GM20000 (cell line): ENCODE measurements at regions not wholly inside any gene's neighbourhood (a gene's known extent, or its start where the extent isn't known, plus 50 kb on each side); places are given as distances from the start of the nearest gene placed in this dataset.

ENCODE experiments used
- DNase-seq: peaks from one replicate; pipeline ENCODE4 v3.0.0; 2012; ENCODE audit warnings: low spot score
- TF ChIP-seq, protein P1 (sequence below): IDR thresholded peaks from 2 replicates; pipeline ENCODE4 v1.5.1; 2012; ENCODE audit warnings: mild to moderate bottlenecking, control low read depth; ENCODE audit errors: extremely low read depth, missing control alignments

DNA sequence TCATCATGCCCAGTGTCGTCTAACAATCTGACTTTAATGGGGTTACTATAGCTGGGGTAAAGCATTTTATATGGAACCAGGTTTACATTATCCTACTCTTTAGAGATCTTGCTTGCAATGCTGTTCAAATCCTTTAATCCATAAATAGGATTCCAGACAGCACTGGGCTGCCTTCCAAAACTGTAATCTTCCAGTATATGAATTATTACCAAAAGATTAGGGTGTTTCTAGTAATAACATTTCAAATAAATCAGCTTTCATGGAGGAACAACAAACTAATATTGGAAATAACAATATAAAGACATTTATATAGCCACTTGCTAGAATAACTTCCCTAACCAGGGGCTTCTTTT is 88.6 kb upstream of the PLXNA2 start:
- TF ChIP-seq, protein P1, sequence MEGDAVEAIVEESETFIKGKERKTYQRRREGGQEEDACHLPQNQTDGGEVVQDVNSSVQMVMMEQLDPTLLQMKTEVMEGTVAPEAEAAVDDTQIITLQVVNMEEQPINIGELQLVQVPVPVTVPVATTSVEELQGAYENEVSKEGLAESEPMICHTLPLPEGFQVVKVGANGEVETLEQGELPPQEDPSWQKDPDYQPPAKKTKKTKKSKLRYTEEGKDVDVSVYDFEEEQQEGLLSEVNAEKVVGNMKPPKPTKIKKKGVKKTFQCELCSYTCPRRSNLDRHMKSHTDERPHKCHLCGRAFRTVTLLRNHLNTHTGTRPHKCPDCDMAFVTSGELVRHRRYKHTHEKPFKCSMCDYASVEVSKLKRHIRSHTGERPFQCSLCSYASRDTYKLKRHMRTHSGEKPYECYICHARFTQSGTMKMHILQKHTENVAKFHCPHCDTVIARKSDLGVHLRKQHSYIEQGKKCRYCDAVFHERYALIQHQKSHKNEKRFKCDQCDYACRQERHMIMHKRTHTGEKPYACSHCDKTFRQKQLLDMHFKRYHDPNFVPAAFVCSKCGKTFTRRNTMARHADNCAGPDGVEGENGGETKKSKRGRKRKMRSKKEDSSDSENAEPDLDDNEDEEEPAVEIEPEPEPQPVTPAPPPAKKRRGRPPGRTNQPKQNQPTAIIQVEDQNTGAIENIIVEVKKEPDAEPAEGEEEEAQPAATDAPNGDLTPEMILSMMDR, result no peak
- DNase-seq, result no peak

DNA sequence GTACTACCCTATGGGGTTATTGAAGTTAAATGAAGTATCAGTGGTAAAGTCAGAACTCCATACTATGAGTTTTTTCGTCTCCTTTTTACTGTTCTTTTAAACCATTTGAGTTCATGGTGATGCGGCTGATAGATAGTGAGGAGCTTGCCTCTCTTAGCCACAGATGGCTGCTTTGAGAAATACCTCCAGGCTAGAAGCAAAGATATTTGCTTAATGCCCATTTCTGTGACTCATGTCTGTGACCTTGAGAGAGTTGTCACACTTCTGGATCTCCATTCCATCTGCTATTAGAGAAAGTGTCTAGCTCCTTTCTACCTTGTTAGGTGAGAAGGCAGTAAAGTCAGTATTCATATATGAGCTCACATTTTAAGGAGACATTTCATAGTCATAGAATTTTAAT is 89.5 kb upstream of the PLXNA2 start:
- TF ChIP-seq, protein P1, result no peak
- no peak for DNase-seq

DNA sequence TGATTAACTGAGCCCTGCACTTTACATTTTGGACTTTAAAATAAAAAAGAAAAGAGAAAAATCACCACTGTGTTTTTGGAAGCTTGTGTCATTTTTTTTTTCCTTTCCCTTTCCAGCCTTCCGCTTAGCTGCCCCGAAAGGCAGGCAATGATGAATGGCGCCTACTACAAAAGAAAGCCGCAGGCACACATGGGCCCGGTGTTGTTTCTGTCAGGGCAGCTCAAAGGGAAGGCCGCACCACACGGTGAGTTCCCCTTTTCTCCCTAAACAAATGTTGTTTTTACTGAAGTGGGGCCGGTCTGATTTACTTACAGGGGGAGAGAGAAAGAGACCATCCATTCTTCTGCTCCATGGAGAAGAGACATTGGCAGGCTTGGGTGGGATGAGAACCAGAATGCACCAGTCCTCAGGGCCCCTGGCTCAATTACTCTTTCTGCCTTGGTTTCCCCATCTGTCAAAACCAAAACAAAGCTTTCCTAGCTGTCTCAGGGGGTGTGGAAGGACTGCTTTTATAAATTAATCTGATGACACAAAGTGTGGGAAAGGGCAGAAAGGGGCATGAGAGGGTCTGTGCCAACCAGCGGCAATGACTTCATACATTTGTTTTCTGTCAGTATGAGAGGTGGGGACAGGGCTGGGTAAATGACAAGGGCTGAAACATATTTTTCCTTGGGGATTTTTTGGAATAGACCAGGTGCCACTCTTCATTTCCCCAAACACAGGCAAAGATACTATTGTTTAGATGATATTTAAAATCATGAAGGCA is 91.4 kb upstream of the PLXNA2 start:
- DNase-seq, result no peak
- TF ChIP-seq, protein P1, result no peak

DNA sequence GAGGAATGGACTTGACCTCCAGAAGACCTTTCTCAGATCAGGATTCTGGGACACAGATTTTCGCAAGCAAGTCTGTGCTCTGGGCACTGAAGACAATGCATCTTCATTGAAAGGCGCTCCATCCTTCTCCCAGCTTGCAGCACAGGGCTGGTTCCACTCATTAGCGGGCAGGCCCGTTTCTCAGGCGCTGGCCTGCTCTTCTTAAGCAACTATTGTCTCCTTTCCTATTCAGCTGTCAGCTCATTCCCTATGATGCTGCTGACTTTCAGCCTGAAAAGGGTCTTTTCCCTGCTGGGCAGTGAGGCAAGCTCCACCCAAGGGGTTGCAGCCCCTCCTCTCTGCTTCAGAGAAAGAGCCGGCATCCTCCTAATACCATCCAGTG is 91.9 kb upstream of the PLXNA2 start:
- TF ChIP-seq, protein P1, result no peak
- DNase-seq, result no peak

DNA sequence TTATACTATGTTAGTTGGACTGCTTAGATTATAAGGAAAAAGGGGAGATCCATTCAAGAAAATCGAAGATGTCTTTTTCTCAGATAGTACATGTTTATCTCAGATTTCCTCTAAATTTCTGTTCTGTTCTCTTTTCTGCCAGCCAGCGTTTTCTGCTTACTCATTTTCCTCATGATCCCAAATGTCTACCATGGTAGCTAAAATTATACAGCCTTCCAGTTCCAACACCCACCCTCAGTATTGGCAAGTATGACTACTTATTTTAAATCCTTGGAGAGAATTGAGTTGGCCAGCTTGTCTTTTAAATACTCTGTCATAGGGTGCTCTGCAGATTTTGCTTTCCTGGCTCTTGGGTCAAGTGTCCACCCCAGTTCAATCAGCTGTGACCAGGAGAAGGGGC is 95.7 kb upstream of the PLXNA2 start:
- DNase-seq, result no peak
- TF ChIP-seq, protein P1, result no peak

DNA sequence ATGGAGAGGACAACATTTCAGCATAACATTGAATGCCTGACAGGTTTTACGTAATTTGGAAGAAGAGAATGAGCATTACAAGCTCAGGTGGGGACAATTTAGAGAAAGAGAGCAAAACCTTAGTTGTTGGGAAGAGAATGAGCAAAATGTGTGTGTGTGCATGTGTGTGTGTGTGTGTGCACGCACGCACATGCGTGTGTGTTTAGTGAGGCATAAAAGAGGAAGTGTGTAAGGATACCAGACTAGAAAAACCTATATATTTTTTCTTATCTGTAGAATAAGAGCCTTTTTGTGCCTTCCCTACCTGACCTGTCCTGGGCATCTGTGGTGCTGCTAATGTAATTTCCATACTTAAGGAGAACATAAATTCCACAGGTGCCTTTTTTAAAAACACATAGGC is 99.0 kb upstream of the PLXNA2 start:
- TF ChIP-seq, protein P1, result no peak

DNA sequence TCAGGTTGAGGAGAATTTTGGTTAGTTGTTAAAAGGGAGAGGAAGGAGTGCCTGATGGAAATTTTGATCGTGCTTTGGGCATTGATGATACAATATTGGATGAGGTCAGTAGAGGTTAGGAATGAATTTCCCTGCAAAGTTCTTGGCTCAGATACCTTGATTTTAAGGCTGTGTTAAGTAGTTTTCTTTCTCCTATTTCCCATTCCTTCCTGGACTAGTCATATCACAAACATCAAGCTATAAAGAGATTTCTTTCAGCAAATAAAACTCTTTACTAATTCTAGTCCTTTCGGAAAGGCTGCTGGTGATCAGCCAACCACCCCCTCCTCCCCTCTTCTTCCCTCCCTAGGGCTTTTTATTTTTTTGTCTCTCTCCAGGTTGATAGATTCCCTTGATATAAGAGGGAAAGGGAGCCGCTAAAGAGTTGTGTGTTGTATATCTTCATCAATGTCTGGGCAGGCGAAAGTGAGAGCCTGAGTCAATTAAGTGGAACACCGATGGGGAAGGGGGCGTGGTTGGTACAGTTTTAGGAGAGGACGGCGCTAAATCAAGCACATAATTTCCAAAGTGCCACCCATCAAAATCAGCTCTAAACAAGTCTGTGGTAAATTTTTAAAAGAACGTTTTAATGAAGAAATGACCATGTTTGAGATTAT is 100.1 kb upstream of the PLXNA2 start:
- TF ChIP-seq, protein P1, result no peak
- no peak for DNase-seq

More for the DNA sequence above, 99.0 kb upstream of the PLXNA2 start:
- DNase-seq, result no peak
